ENCODE measurements at regions not wholly inside any gene's neighbourhood (a gene's known extent, or its start where the extent isn't known, plus 50 kb on each side); places are given as distances from the start of the nearest gene placed in this dataset.

DNA sequence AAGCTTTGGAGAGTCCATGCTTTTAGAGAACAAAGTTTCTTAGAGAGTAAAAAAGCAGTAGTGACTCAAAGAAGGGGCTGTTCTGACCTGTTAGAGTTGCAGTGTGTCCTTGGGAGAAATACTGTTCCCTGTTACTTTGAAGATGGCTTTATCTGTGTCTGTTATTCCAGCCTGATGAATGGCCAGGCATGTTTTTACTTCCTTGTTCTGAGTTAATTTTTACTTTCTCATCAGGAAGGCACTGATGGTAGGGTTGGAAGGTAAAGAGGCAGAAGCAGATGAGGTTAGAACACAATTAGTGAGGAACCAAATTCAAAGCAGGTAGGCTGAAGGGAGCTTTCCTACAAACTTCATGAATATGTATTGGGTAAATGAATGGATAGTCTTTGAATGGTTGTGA, 138.5 kb upstream of the PRKCQ start:
- Histone ChIP-seq H3K9ac (ENCODE audit: low read length) (no peak overlapping the region), H2AFZ (ENCODE audit: low read depth, low read length, poor library complexity, severe bottlenecking) (no peak overlapping the region), H3K4me3 (replicated peaks in 1 of 2; ENCODE audit: low read depth in 1 of 2, low read length in 2 of 2) (no peak overlapping the region), H3K27me3 (ENCODE audit: insufficient read depth, low read length) (peaks cover under 1% of the 10 kb centered on the region; the same call in 1 of the 2 replicates), H3K9me2 (ENCODE audit: insufficient read depth) (no peaks in the 10 kb centered on the region), H3K27ac (ENCODE audit: low read depth, low read length) (no peak overlapping the region), H3K4me1 (ENCODE audit: control insufficient read depth in 1 of 2, insufficient read depth in 2 of 2, low read length in 2 of 2) (peaks cover 18 to 30% of the 10 kb centered on the region in 2 experiments), H3K79me2 (ENCODE audit: insufficient read depth, low read length) (no peaks in the 10 kb centered on the region), H4K20me1 (ENCODE audit: insufficient read depth) (no peaks in the 10 kb centered on the region), H3K36me3 (ENCODE audit: control insufficient read depth in 1 of 2, insufficient read depth in 2 of 2, low read length in 2 of 2) (no peaks in the 10 kb centered on the region), H3K9me3 (ENCODE audit: control insufficient read depth in 1 of 2, insufficient read depth in 1 of 2, low read depth in 1 of 2, low read length in 2 of 2) (no peaks in the 10 kb centered on the region), H3K4me2 (ENCODE audit: low read length) (no peak overlapping the region)
- ChIA-PET POLR2A (no interaction called here), RAD21 (ENCODE audit: low non-redundant PET in 1 of 2, low total read pairs in 2 of 2, uncharacterized antibody in 2 of 2, unreplicated experiment in 2 of 2) (no interaction called here), CTCF (no interaction called here)
- ATAC-seq (no peak), DNase-seq (ENCODE audit: low read depth, low spot score) (no peak)
- no peak for TF ChIP-seq EZH2 (IDR thresholded peaks at IDR 0.05)
- TF ChIP-seq, protein P1, sequence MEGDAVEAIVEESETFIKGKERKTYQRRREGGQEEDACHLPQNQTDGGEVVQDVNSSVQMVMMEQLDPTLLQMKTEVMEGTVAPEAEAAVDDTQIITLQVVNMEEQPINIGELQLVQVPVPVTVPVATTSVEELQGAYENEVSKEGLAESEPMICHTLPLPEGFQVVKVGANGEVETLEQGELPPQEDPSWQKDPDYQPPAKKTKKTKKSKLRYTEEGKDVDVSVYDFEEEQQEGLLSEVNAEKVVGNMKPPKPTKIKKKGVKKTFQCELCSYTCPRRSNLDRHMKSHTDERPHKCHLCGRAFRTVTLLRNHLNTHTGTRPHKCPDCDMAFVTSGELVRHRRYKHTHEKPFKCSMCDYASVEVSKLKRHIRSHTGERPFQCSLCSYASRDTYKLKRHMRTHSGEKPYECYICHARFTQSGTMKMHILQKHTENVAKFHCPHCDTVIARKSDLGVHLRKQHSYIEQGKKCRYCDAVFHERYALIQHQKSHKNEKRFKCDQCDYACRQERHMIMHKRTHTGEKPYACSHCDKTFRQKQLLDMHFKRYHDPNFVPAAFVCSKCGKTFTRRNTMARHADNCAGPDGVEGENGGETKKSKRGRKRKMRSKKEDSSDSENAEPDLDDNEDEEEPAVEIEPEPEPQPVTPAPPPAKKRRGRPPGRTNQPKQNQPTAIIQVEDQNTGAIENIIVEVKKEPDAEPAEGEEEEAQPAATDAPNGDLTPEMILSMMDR (IDR thresholded peaks at IDR 0.05 in 2 of 3, conservative IDR thresholded peaks at IDR 0.05 in 1 of 3; ENCODE audit: borderline replicate concordance in 1 of 3, insufficient read depth in 1 of 3, low read depth in 2 of 3, low read length in 2 of 3): no peak
- no peak for TF ChIP-seq ELF1 (IDR thresholded peaks at IDR 0.05; ENCODE audit: borderline replicate concordance, low read depth)
- TF ChIP-seq, protein P2, sequence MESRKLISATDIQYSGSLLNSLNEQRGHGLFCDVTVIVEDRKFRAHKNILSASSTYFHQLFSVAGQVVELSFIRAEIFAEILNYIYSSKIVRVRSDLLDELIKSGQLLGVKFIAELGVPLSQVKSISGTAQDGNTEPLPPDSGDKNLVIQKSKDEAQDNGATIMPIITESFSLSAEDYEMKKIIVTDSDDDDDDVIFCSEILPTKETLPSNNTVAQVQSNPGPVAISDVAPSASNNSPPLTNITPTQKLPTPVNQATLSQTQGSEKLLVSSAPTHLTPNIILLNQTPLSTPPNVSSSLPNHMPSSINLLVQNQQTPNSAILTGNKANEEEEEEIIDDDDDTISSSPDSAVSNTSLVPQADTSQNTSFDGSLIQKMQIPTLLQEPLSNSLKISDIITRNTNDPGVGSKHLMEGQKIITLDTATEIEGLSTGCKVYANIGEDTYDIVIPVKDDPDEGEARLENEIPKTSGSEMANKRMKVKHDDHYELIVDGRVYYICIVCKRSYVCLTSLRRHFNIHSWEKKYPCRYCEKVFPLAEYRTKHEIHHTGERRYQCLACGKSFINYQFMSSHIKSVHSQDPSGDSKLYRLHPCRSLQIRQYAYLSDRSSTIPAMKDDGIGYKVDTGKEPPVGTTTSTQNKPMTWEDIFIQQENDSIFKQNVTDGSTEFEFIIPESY (IDR thresholded peaks at IDR 0.05; ENCODE audit: extremely low read depth, insufficient replicate concordance, low read length): no peak
- no peak for TF ChIP-seq FOSL1 (IDR thresholded peaks at IDR 0.05; ENCODE audit: low read depth)
- TF ChIP-seq TCF7L2 (IDR thresholded peaks at IDR 0.05; ENCODE audit: borderline replicate concordance, extremely low read depth, insufficient read depth, insufficient read length): no peak
- no peak for TF ChIP-seq CBX3 (IDR thresholded peaks at IDR 0.05; ENCODE audit: low read depth)
- no peak for TF ChIP-seq POLR2AphosphoS5 (IDR thresholded peaks at IDR 0.05; ENCODE audit: low read depth, low read length)
- TF ChIP-seq, protein P3, sequence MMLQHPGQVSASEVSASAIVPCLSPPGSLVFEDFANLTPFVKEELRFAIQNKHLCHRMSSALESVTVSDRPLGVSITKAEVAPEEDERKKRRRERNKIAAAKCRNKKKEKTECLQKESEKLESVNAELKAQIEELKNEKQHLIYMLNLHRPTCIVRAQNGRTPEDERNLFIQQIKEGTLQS (IDR thresholded peaks at IDR 0.05): no peak
- TF ChIP-seq CEBPB (IDR thresholded peaks at IDR 0.05; ENCODE audit: low read depth): no peak
- TF ChIP-seq RAD21 (IDR thresholded peaks at IDR 0.05; ENCODE audit: low read depth): no peak
- TF ChIP-seq EGR1 (IDR thresholded peaks at IDR 0.05; ENCODE audit: low read depth): no peak
- no peak for TF ChIP-seq ZNF274 (IDR thresholded peaks at IDR 0.05; ENCODE audit: low read depth, low read length)
- TF ChIP-seq EZH2phosphoT487 (IDR thresholded peaks at IDR 0.05; ENCODE audit: borderline replicate concordance): no peak
- no peak for TF ChIP-seq POLR2A (IDR thresholded peaks at IDR 0.05; ENCODE audit: borderline replicate concordance, extremely low read depth, insufficient read depth, insufficient read length)
- BruUV-seq (replicated peaks): no TSS peak
- intact Hi-C loops (cut with micrococcal nuclease): no loop called here

All from HCT116 (cell line).